ENCODE measurements at regions not wholly inside any gene's neighbourhood (a gene's known extent, or its start where the extent isn't known, plus 50 kb on each side); places are given as distances from the start of the nearest gene placed in this dataset.

DNA sequence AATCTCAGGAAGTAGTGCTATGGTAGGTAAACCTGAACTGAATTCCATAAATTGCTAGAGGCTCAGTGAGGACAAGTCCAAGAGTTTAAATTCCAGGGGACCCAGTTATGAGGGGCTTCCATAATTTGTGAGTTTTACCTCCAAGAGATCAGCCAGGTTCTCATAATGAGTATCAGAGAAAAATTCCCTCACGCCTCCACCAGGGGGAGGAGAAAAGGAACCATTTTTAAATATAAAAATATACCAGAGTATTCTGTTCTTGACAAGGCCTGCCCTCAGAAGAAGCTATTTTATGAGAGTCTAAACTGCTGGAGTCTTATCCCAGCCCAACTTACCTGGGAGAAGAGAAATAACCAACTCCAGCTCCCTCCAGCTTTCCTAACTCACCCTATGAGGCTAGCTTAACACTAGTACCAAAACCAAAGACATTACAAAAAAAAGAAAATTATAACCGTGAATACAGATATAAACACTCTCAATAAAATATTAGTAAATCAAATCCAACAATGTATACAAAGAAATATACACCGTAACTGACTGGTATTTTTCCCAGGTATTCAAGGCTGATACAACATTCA lies 158.7 kb downstream of the TFAP2A start:
- WGBS (ENCODE audit: low lambda C conversion rate): 32% methylated on average over 3 of the region's 3 CpGs
- Histone ChIP-seq H3K4me2 (ENCODE audit: low read depth, low read length) (no peak overlapping the region), H3K36me3 (replicated peaks in 1 of 2; ENCODE audit: control insufficient read depth in 1 of 2, insufficient read depth in 2 of 2, low read length in 2 of 2) (no peaks in the 10 kb centered on the region), H3K79me2 (ENCODE audit: insufficient read depth, low read length) (no peaks in the 10 kb centered on the region), H3K9ac (ENCODE audit: insufficient read depth, low read depth, low read length) (no peak overlapping the region), H4K20me1 (ENCODE audit: insufficient read depth, low read length) (no peaks in the 10 kb centered on the region), H3K27ac (ENCODE audit: extremely low read length, insufficient read depth, low read length) (no peak overlapping the region), H3K9me3 (ENCODE audit: low read length) (peaks cover 8% of the 10 kb centered on the region), H3K4me3 (replicated peaks in 1 of 3; ENCODE audit: insufficient read depth in 1 of 3, low read depth in 2 of 3, low read length in 3 of 3) (no peak overlapping the region), H3K4me1 (ENCODE audit: insufficient read depth, low read length) (no peaks in the 10 kb centered on the region), H3K27me3 (ENCODE audit: control insufficient read depth in 1 of 2, insufficient read depth in 2 of 2, low read length in 2 of 2) (no peaks in the 10 kb centered on the region), H2AFZ (ENCODE audit: low read length) (no peak overlapping the region)
- intact Hi-C loops (cut with micrococcal nuclease; ENCODE audit: unreplicated experiment) (loop anchor here (1.0 kb wide), 1 partner anchor 173 kb away; no protein-coding TSS in a partner anchor), in situ Hi-C loops (cut with HindIII; ENCODE audit: extremely low pct_ligation_motif_present, low pct_unique_long_range_greater_than_20kb) (loop anchor here (10.0 kb wide), 1 partner anchor 179 kb away; no protein-coding TSS in a partner anchor)
- ATAC-seq: 0 out of 3 replicates have a peak, but pooled peaks have one; percentile 33
- no TSS peak for BruUV-seq (replicated peaks)
- CTCF ChIA-PET (ENCODE audit: low intra/inter-chr PET ratio, low total read pairs): interaction anchor here (1.3 to 1.5 kb wide), 2 partner anchors 173 to 179 kb away, joined by 7 to 9 read pairs; no protein-coding TSS in a partner anchor
- POLR2A ChIA-PET: no interaction called here
- no peak for FAIRE-seq
- no peak for TF ChIP-seq JDP2 (CRISPR knock-in tag; IDR thresholded peaks at IDR 0.05; ENCODE audit: borderline replicate concordance)
- TF ChIP-seq ZNF512 (CRISPR knock-in tag; IDR thresholded peaks at IDR 0.05): no peak
- TF ChIP-seq HCFC1 (IDR thresholded peaks at IDR 0.05; ENCODE audit: low read depth, low read length): no peak
- TF ChIP-seq ZFP90 (CRISPR knock-in tag; IDR thresholded peaks at IDR 0.05; ENCODE audit: borderline replicate concordance): no peak
- no peak for TF ChIP-seq ELK4 (CRISPR knock-in tag; IDR thresholded peaks at IDR 0.05; ENCODE audit: borderline replicate concordance)
- no peak for TF ChIP-seq KIAA2018 (CRISPR knock-in tag; IDR thresholded peaks at IDR 0.05; ENCODE audit: borderline replicate concordance)
- TF ChIP-seq SMC3 (IDR thresholded peaks at IDR 0.05; ENCODE audit: low read length): 0 out of 2 replicates have a peak, but pooled peaks have one; percentile 8
- DNase-seq (ENCODE audit: low spot score): no peak

Data from HepG2 (cell line).